Thymus (tissue), 11 donors: ENCODE measurements at regions not wholly inside any gene's neighbourhood (a gene's known extent, or its start where the extent isn't known, plus 50 kb on each side); places are given as distances from the start of the nearest gene placed in this dataset.

Source experiments
- DNase-seq, 9 donors: peaks; one replicate each; pipeline ENCODE4 v3.0.0-alpha.2; 2013; ENCODE audit warnings: low spot score in 9 of 9, low read depth in 6 of 9, missing footprints in 1 of 9
- H3K27ac ChIP-seq, 2 donors: one replicate each; pipeline ENCODE4 v1.5.1; 2013; ENCODE audit warnings: control low read depth in 1 of 2, low read depth in 1 of 2, low read length in 1 of 2, mild to moderate bottlenecking in 1 of 2, moderate library complexity in 1 of 2
- H3K27me3 ChIP-seq, 2 donors: one replicate each; pipeline ENCODE4 v1.5.1; 2013; ENCODE audit warnings: low read length in 1 of 2; ENCODE audit not compliant: control insufficient read depth in 2 of 2, insufficient read depth in 1 of 2
- H3K36me3 ChIP-seq, 2 donors: one replicate each; pipeline ENCODE4 v1.5.1; 2013; ENCODE audit warnings: low read length in 1 of 2, mild to moderate bottlenecking in 1 of 2, moderate library complexity in 1 of 2; ENCODE audit not compliant: control insufficient read depth in 2 of 2, insufficient read depth in 2 of 2
- H3K4me1 ChIP-seq, 2 donors: one replicate each; pipeline ENCODE4 v1.5.1; 2013; ENCODE audit warnings: low read length in 2 of 2; ENCODE audit not compliant: control insufficient read depth in 2 of 2, insufficient read depth in 2 of 2
- H3K4me3 ChIP-seq, 2 donors: one replicate each; pipeline ENCODE4 v1.5.1; 2013; ENCODE audit warnings: low read length in 2 of 2, control low read depth in 1 of 2, mild to moderate bottlenecking in 1 of 2
- H3K9me3 ChIP-seq, 2 donors: one replicate each; pipeline ENCODE4 v1.5.1; 2013; ENCODE audit warnings: low read length in 1 of 2, mild to moderate bottlenecking in 1 of 2; ENCODE audit not compliant: control insufficient read depth in 2 of 2, insufficient read depth in 1 of 2
- WGBS: extraction: QIAGEN DNeasy Blood & Tissue Kit; methylation state at CpG from one replicate; pipeline ENCODE4 v1.1.7; 2013; 5-methylcytosine and 5-hydroxymethylcytosine counted together
- donor health status: healthy.

DNA sequence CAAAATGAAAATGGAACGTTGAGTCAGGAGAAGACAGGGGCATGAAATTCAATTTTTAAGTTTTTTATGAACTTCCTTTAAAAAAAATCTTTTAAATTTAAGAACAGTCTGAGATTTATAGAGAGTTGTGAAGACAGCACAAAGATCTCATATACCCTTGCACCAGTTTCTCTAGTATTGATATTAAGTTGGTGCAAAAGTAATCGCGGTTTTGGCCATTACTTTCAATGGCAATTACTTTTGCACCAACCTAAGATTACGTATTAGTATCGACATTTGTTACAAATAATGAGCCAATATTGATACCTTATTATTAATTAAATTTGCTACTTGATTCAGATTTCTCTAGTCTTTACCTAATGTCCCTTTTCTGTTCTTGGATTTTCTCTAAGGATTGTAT, 684.4 kb upstream of the CDH8 start:
- no peak for DNase-seq
- Histone ChIP-seq H3K27ac (no peak overlapping the region), H3K4me1 (no peaks in the 10 kb centered on the region), H3K4me3 (no peak overlapping the region), H3K9me3 (peaks cover 0 to 8% of the 10 kb centered on the region in 2 donors), H3K36me3 (no peaks in the 10 kb centered on the region), H3K27me3 (no peaks in the 10 kb centered on the region)
- 75% methylated on average over 5 of the region's 5 CpGs for WGBS

DNA sequence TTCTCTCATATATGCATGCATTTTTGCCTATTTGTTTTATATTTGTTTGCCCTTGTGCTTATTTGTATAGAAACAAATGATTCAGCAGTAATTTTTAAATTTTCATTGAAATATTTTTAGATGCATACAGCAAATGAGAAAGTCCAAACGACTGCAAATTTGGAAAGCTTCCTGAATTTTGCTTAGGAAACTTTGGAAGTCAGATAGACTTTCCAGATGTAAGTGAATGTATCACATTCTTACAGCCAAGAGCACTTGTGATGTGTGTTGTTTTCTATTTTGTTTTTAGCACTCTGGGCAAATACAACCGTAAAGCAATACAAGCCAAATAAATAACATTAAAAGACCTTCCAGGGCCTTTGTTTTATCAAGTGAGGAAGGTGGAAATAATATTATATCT, 680.8 kb upstream of the CDH8 start:
- DNase-seq, result no peak
- Histone ChIP-seq H3K4me1 (no peaks in the 10 kb centered on the region), H3K27ac (no peak overlapping the region), H3K36me3 (no peaks in the 10 kb centered on the region), H3K9me3 (peaks cover 0 to 5% of the 10 kb centered on the region in 2 donors), H3K4me3 (no peak overlapping the region), H3K27me3 (no peaks in the 10 kb centered on the region)
- WGBS, result 91% methylated on average over 2 of the region's 2 CpGs

DNA sequence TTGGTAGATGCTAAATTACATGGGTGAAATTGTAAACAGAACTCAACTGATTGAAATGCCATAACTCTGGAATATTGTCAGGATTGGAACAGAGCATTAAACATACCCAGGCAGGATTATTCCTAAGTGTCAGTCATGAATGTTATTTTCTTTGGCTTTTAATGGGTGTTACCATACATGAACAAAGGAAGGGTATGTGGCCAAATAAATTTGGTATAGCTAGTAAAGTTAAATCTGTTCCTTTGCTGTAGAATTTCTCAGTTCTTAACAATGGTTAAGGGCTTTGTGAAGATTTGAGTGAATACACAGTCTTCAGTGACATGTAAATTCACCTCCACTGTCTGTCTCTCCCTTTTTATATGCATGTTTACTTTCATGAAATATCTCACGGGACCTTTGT, 679.5 kb upstream of the CDH8 start:
- no peaks in the 10 kb centered on the region for H3K27me3 ChIP-seq
- 95% methylated on average over 1 of the region's 1 CpG for WGBS

DNA sequence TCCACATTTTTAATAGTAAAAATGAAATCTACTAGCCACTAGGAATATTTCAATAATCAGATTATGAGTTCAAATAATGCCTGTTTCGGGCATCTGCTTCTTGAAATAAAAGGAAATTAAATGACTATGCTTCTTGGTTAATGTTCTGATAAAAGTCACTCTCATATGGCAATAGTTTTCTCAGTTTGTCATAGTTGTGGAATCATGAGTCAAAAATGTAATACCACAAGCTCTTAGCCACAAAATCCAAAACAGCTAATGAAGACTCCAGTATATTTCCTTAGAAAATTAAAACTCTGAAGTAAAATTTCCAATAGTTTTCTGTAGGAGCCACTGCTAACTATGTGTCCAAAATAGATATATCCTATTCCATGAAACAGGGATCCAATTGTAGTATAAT, 676.3 kb upstream of the CDH8 start:
- 76% methylated on average over 1 of the region's 1 CpG for WGBS
- H3K9me3 ChIP-seq, result peaks cover 2 to 5% of the 10 kb centered on the region in 2 donors
- no peaks in the 10 kb centered on the region for H3K4me1 ChIP-seq
- H3K4me3 ChIP-seq, result no peak overlapping the region
- DNase-seq, result no peak
- no peaks in the 10 kb centered on the region for H3K27me3 ChIP-seq
- no peak overlapping the region for H3K27ac ChIP-seq
- no peaks in the 10 kb centered on the region for H3K36me3 ChIP-seq

More for the DNA sequence above, 679.5 kb upstream of the CDH8 start:
- Histone ChIP-seq H3K27ac (no peak overlapping the region), H3K4me3 (no peak overlapping the region), H3K36me3 (no peaks in the 10 kb centered on the region), H3K4me1 (no peaks in the 10 kb centered on the region), H3K9me3 (peaks cover 2 to 9% of the 10 kb centered on the region in 2 donors)
- DNase-seq, result no peak

DNA sequence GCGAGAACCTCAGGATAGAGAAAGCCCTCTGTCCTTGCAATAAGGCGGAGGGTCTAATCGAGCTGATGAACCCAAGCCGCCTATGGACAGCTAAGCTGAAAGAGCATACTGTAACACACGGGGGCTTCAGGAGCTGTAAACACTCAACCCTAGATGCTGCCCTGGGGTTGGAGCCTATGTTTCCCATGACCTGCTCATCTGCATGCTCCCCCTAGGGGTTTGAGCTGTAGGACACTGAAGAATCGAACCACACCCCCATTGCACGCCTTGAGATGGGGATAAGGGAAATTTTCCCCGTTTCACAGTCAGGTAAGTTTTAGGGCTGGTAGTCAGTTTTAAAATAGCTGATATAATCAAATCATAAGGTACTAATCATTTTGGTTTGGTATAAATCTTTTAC, 675.6 kb upstream of the CDH8 start:
- H3K9me3 ChIP-seq, result peaks cover 2 to 5% of the 10 kb centered on the region in 2 donors
- no peak overlapping the region for H3K27ac ChIP-seq
- no peak for DNase-seq
- no peaks in the 10 kb centered on the region for H3K36me3 ChIP-seq
- H3K4me1 ChIP-seq, result no peaks in the 10 kb centered on the region
- no peaks in the 10 kb centered on the region for H3K27me3 ChIP-seq
- no peak overlapping the region for H3K4me3 ChIP-seq
- 92% methylated on average over 8 of the region's 8 CpGs for WGBS

DNA sequence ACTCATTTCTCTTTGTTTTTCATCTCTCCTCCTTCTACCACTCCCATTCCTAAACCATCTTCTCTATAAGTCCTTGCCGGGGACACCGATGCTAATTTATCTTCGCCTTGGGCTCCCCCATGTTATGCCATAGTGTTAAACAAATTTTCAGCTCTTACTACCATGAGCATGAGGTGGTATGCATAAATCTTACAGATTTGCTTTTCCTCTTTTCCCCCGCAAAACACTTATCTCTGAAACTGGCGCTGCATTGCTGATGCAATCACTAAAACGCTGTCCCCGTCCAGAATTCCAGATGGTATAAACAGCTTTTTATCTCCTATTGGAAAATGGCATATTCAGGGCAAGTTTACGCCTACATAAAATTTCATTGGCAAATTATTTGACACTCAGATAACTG, 673.6 kb upstream of the CDH8 start:
- 73% methylated on average over 8 of the region's 8 CpGs for WGBS
- no peaks in the 10 kb centered on the region for H3K27me3 ChIP-seq
- no peaks in the 10 kb centered on the region for H3K36me3 ChIP-seq
- DNase-seq, result no peak
- H3K9me3 ChIP-seq, result peaks cover 2 to 5% of the 10 kb centered on the region in 2 donors
- H3K27ac ChIP-seq, result no peak overlapping the region
- H3K4me3 ChIP-seq, result no peak overlapping the region
- H3K4me1 ChIP-seq, result no peaks in the 10 kb centered on the region

DNA sequence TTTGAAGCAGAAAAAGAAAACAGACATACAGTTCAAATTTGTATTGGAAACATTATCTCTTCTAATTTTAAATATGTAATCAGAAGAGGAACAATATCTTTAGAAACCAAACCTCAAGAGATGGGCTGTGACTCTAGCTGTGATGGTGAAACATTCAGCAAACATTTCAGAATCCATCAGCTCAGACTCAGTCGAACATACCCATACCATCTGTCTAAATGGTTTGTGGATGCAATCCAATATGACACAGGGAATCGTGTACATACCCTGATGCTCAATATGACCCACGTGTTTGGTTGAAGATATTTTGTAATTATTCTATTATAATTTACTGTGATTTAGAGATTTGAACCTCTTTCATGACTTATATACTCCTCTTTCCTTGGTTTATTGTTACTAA, 665.2 kb upstream of the CDH8 start:
- no peak overlapping the region for H3K4me3 ChIP-seq
- no peaks in the 10 kb centered on the region for H3K36me3 ChIP-seq
- H3K27ac ChIP-seq, result no peak overlapping the region
- 92% methylated on average over 3 of the region's 3 CpGs for WGBS
- H3K9me3 ChIP-seq, result no peaks in the 10 kb centered on the region
- DNase-seq, result no peak
- no peaks in the 10 kb centered on the region for H3K27me3 ChIP-seq
- no peaks in the 10 kb centered on the region for H3K4me1 ChIP-seq

DNA sequence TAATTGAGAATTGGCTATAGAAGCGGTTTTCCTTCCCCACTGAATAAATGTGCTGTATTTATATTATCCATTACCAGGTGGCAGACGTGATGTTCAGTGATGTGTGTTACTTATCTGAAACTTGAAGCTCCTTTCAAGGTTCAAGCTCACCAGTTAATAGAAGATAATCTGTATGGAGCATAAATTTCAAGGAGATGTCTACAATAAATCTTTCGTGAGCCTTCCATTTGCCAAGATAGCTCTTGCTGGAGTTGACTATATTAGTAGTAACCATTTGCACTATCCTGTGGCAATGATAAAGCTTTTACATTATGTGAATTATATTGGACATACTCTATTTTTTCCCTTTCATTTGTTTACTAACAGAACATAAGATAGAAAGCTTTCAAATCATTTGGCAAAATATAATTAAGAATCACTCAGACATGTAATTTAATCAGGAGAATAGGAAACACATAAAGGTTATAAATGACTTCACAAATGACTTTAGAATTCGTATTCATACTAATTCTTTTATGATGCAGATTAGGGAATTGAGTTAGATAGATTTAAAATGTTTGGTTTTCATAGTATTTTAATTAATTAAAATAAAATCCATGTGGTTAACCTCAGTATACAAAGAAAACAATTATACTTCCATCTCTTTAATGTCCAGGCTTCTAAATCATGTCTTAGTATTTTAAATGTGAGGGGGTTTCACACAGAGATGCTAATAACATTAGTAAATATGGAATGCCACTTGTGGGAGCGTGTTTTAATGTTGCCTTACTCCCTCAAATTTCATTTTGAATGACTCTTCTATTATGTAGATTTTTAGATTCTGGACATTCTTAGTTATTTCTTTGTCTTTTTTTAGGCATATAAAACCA, 664.4 kb upstream of the CDH8 start:
- no peak for DNase-seq
- Histone ChIP-seq H3K4me3 (no peak overlapping the region), H3K4me1 (no peaks in the 10 kb centered on the region), H3K9me3 (no peaks in the 10 kb centered on the region), H3K36me3 (no peaks in the 10 kb centered on the region), H3K27me3 (no peaks in the 10 kb centered on the region), H3K27ac (no peak overlapping the region)
- WGBS, result 84% methylated on average over 5 of the region's 5 CpGs

DNA sequence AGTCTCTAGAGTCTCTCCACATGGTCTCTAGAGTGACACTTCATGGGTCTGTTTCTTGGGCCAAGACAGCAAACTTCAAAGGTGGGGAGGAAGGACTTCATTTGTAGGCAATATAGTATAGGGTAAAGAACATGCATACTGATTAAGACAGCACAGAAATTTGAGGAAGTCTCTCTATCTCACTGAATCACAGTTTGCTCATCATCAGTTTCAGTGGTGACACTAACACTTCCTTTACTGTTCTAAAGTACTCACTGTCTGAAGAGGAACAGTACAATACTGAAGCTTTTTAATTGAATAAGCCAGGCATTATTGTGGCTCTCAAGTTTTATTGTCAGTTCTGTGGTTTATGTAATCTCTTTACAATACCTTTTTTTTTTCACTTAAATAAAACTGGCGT, 656.4 kb upstream of the CDH8 start:
- H3K4me1 ChIP-seq, result no peaks in the 10 kb centered on the region
- no peak overlapping the region for H3K4me3 ChIP-seq
- peaks cover 0 to 4% of the 10 kb centered on the region in 2 donors for H3K9me3 ChIP-seq
- WGBS, result 80% methylated on average over 1 of the region's 1 CpG
- no peaks in the 10 kb centered on the region for H3K27me3 ChIP-seq
- no peak overlapping the region for H3K27ac ChIP-seq
- H3K36me3 ChIP-seq, result no peaks in the 10 kb centered on the region
- DNase-seq, result no peak
